OCI-LY3 (cell line): ENCODE measurements at regions not wholly inside any gene's neighbourhood (a gene's known extent, or its start where the extent isn't known, plus 50 kb on each side); places are given as distances from the start of the nearest gene placed in this dataset.

ENCODE experiments used
- EZH2phosphoT487 ChIP-seq: fragments of 200-600 bp; shearing (Covaris generic); IDR thresholded peaks from 2 replicates; pipeline ENCODE4 v1.6.1; 2018; ENCODE audit warnings: antibody characterized with exemption, mixed run types, low read depth
- TF ChIP-seq, protein P1 (sequence below): fragments of 200-600, 300-600 bp; sonication (generic); IDR thresholded peaks from 2 replicates; pipeline ENCODE4 v1.5.1; 2014; ENCODE audit warnings: antibody characterized with exemption, low read length, low read depth

GRCh38 chr1:29784276-29785136 is 548.2 kb downstream of the PTPRU start:
- TF ChIP-seq, protein P1, sequence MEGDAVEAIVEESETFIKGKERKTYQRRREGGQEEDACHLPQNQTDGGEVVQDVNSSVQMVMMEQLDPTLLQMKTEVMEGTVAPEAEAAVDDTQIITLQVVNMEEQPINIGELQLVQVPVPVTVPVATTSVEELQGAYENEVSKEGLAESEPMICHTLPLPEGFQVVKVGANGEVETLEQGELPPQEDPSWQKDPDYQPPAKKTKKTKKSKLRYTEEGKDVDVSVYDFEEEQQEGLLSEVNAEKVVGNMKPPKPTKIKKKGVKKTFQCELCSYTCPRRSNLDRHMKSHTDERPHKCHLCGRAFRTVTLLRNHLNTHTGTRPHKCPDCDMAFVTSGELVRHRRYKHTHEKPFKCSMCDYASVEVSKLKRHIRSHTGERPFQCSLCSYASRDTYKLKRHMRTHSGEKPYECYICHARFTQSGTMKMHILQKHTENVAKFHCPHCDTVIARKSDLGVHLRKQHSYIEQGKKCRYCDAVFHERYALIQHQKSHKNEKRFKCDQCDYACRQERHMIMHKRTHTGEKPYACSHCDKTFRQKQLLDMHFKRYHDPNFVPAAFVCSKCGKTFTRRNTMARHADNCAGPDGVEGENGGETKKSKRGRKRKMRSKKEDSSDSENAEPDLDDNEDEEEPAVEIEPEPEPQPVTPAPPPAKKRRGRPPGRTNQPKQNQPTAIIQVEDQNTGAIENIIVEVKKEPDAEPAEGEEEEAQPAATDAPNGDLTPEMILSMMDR, result no peak
- TF ChIP-seq EZH2phosphoT487, result no peak
